GM21825 (cell line): ENCODE measurements at regions not wholly inside any gene's neighbourhood (a gene's known extent, or its start where the extent isn't known, plus 50 kb on each side); places are given as distances from the start of the nearest gene placed in this dataset.
"Not testable (repeated sequence)": the region's sequence is repeated elsewhere in the genome, so short reads cannot be mapped to it uniquely, and the experiment has no call there.

ENCODE experiments used
- ATAC-seq: cut with Tn5 transposase; IDR thresholded peaks from one replicate; pipeline ENCODE4 v1.9.1; 2021; ENCODE audit warnings: mild to moderate bottlenecking, moderate library complexity; ENCODE audit not compliant: unreplicated experiment

- ATAC-seq = no peak
Measured at GRCh38 chr6:10138917-10139316, 276.0 kb downstream of the TFAP2A start.

GRCh38 chr6:10136636-10137035 lies 278.2 kb downstream of the TFAP2A start:
- no peak for ATAC-seq

DNA sequence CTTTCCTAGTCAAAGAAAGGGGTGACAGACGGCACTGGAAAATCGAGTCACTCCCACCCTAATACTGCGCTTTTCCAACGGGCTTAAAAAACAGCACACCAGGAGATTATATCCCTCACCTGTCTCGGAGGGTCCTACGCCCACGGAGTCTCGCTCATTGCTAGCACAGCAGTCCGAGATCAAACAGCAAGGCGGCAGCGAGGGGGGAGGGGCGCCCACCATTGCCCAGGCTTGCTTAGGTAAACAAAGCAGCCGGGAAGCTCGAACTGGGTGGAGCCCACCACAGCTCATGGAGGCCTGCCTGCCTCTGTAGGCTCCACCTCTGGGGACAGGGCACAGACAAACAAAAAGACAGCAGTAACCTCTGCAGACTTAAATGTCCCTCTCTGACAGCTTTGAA lies 280.7 kb downstream of the TFAP2A start:
- ATAC-seq = not testable (repeated sequence)

DNA sequence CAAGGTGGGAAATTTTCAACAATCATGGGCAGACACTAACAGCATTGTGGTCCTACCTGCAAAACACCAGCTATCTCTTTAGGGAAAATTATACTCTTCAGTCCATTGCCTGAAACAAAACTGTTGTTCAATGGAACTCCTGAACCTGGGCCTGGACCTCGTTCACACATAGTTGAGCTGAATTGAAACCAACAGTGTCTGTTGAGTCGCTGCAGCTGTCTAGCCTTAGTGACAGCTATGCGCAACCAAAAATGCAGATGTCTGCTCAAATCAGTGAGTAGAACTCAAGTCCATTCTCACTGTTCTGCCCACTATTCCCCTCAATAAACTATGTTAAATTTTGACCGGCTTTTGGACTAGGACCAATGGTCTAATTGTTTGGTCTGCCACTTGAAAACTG lies 286.2 kb downstream of the TFAP2A start:
- ATAC-seq = no peak

GRCh38 chr6:10122164-10122563 lies 292.7 kb downstream of the TFAP2A start:
- ATAC-seq = no peak

- ATAC-seq = no peak
Measured at GRCh38 chr6:10112871-10113549, 301.9 kb downstream of the TFAP2A start.

DNA sequence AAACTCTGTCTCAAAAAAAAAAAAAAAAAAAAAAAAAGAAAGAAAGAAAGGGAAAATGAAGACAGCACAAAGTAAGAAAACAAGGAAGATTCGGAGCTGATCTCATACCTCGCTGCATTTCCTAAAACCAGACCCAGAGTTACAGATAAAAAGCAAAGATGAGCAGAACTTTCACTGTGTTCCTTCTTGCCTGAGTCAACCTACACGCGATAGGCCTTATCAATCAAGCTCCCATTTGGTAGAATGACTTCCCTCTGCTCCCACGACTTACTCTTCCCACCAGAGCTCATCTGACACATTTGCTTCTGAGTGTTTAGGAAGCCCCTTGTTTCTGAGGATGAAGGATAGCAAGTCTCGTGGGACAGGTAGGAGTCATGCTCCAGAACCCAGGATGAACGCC lies 302.9 kb downstream of the TFAP2A start:
- ATAC-seq = no peak

GRCh38 chr6:10101551-10102252 lies 313.2 kb downstream of the TFAP2A start:
- ATAC-seq = no peak

DNA sequence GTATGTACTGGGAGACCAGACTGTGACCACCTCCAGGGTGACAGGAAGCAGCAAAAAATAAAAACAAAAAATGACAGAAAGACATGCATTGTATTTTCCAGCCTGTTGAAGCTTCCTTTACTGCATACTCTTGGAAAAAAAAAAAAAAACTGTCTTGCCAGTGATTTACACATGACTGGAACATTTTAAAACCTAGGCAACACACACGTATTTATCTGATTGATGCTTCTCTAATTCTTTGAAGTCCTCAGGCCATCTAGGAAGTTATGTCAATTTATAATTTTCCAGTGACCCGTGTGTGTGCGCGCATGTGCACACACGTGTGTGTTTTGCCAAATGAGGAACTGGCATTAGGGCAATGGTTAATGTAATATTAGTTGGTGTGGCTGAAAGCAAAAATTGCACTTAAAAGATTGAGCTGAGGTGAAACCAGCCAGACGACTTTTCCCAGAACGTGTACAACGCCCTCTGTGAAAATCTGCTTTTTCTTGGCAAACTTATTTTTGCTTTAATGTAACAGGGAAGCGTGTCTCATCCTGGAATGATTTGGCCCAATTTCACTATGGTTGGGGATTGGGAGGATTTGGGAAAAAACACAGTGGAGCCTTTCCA lies 315.2 kb downstream of the TFAP2A start:
- ATAC-seq = no peak

- ATAC-seq = no peak
Measured at GRCh38 chr6:10098756-10099528, 315.9 kb downstream of the TFAP2A start.

GRCh38 chr6:10093282-10093681 lies 321.6 kb downstream of the TFAP2A start:
- no peak for ATAC-seq

DNA sequence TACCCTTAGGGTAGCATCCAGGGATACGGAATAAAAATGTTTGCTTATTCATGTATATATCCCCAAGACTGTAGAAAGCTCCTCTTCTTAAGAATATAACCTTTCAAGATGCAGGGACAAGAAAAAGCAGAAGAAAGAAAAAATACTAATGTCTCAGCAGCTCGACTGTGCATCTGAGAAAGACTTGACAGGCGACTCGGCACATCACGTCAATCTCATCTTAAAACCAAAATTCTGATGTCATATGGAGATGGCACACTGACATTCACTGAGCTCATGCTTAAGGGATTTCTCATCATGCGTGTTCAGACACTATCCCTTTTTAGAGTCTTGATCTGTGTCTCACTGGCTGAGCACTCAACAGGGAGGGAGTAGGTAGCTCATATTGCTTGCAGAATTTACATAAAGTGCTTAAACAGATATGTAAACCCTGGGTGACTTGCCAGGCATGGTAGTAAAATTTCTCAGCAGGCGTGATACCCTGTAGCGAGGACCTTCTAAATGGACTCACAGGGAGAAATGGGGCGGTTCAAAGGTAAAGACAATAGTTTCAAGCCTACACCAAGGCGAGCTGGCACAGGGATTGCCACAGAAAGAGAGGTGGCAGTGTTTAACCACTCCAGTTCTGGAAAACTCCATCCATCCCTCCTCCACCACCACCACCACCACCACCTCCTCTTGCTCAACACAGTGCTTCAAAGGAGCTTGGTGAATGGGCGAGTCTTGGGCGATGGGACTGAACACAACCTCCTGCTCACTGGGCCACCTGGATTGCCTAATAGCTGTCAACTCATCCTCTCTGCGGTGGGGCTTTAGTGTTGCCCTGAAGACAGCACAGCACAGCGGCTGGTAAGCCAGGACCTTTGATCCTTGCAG lies 330.5 kb downstream of the TFAP2A start:
- ATAC-seq = no peak

GRCh38 chr6:10082385-10082784 lies 332.5 kb downstream of the TFAP2A start:
- no peak for ATAC-seq

GRCh38 chr6:10081957-10082356 lies 332.9 kb downstream of the TFAP2A start:
- ATAC-seq = no peak

DNA sequence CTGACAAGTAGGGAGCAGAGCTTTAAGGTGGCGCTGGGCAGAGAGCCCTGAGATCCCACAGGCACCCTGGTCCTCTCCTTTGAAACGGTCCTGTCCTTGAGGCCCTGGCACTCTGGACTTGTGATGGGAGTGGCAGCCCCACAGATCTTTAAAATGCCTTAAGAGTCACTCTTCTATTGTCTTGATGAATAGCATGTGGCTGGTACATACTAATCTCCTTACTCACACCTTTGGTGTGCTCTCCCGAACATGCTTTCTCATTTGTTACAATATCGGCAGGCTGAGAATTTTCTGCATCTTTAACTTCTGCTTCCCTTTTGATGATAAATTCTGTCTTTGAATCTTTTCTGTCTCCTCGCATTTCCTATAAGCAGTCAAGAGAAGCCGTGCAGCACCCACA lies 333.8 kb downstream of the TFAP2A start:
- ATAC-seq = no peak

DNA sequence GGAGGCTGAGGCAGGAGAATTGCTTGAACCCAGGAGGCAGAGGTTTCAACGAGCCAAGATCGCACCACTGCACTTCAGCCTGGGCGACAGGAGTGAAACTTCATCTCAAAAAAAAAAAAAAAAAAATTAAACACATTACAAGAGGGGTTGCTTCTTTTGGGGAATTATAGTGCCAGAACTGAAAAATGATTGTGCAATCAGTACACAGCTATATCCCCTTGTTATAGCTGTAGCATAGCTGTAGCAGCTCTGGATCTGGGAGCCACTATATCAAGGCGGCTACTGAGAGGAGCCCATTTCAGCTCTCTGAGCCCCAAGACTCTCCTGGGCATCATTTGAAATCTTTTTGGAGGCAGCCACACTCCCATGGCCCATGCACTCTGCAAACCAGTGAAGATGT lies 334.3 kb downstream of the TFAP2A start:
- no peak for ATAC-seq

DNA sequence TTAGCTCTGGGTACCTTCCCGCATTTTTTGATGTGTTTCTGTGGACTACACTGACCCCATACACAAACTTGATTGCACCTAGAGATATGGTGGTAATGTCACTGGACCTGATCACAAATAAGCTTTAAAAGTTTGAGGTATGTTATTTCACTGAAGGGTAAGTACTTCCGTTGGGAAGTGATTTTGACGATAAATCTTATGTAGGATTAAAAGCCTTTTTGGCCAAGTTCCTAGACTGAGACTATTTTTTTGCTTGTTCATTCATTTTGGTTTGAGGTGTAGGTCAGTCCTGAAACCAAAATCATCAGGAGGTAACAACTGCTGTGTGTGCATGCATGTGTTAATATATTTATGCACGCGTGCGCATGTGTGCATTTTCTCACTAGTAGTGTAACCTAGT lies 336.3 kb downstream of the TFAP2A start:
- ATAC-seq = no peak

- not testable (repeated sequence) for ATAC-seq
Measured at GRCh38 chr6:10074726-10075125, 340.1 kb downstream of the TFAP2A start.

- ATAC-seq = no peak
Measured at GRCh38 chr6:10073341-10073740, 341.5 kb downstream of the TFAP2A start.

GRCh38 chr6:10071631-10072220 lies 343.1 kb downstream of the TFAP2A start:
- ATAC-seq = no peak
